Sigmoid colon (tissue), 6 donors: ENCODE measurements at regions not wholly inside any gene's neighbourhood (a gene's known extent, or its start where the extent isn't known, plus 50 kb on each side); places are given as distances from the start of the nearest gene placed in this dataset.

Experiments
- DNase-seq: peaks from one replicate; pipeline ENCODE4 v3.0.0-alpha.2; 2019
- H3K27ac ChIP-seq, 4 donors: fragments of 200-600 bp; sonication (generic); one replicate each; pipeline ENCODE4 v1.5.1; 2016 to 2019; ENCODE audit warnings: mild to moderate bottlenecking in 1 of 4
- H3K27me3 ChIP-seq, 3 donors: fragments of 200-600 bp; sonication (generic); one replicate each; pipeline ENCODE4 v1.5.1; 2019; ENCODE audit warnings: mild to moderate bottlenecking in 1 of 3
- H3K36me3 ChIP-seq, 4 donors: fragments of 200-600 bp; sonication (generic); one replicate each; pipeline ENCODE4 v1.5.1; 2016 to 2019
- H3K4me1 ChIP-seq, 4 donors: fragments of 200-600 bp; sonication (generic); one replicate each; pipeline ENCODE4 v1.5.1; 2017 to 2019
- H3K4me3 ChIP-seq, 4 donors: fragments of 200-600 bp; sonication (generic); one replicate each; pipeline ENCODE4 v1.5.1; 2017 to 2019; ENCODE audit warnings: mild to moderate bottlenecking in 2 of 4, moderate library complexity in 1 of 4
- H3K9me3 ChIP-seq, 4 donors: fragments of 200-600 bp in 3 of 4; sonication (generic) in 3 of 4; one replicate each; pipeline versions ENCODE4 v1.5.1 to v1.6.1; 2013 to 2019
- EP300 ChIP-seq, 4 donors: sonication (generic); formaldehyde crosslinking; IDR thresholded peaks; one replicate each; pipeline ENCODE4 v1.6.1; 2017; ENCODE audit warnings: antibody characterized with exemption in 4 of 4
- POLR2A ChIP-seq, 2 donors: fragments of 450-650 bp; IDR thresholded peaks; one replicate each; pipeline ENCODE4 v1.6.1; 2016; ENCODE audit warnings: antibody characterized with exemption in 2 of 2, mild to moderate bottlenecking in 2 of 2, moderate library complexity in 2 of 2
- POLR2AphosphoS5 ChIP-seq, 4 donors: sonication (generic); formaldehyde crosslinking; IDR thresholded peaks; one replicate each; pipeline ENCODE4 v1.6.1; 2017; ENCODE audit warnings: antibody characterized with exemption in 4 of 4
- WGBS, 2 donors: extraction: QIAGEN DNeasy Blood & Tissue Kit; methylation state at CpG; one replicate each; pipeline ENCODE4 v1.1.7; 2013; 5-methylcytosine and 5-hydroxymethylcytosine counted together
- intact Hi-C: fragments of 100-400 bp; cut with DNase I; formaldehyde crosslinking; loops from one replicate; pipeline ENCODE4 v1.15.1; 2023
- TF ChIP-seq, protein P1 (sequence below), 4 experiments: fragments of 450-650 bp in 3 of 4; fragments of 200-600 bp in 1 of 4; IDR thresholded peaks; one replicate each; pipeline ENCODE4 v1.5.1; 2016 to 2019; ENCODE audit warnings: antibody characterized with exemption in 4 of 4, mild to moderate bottlenecking in 3 of 4, moderate library complexity in 2 of 4
- donor health status: healthy with polysubstance abuse.
- donor health status: healthy.

DNA sequence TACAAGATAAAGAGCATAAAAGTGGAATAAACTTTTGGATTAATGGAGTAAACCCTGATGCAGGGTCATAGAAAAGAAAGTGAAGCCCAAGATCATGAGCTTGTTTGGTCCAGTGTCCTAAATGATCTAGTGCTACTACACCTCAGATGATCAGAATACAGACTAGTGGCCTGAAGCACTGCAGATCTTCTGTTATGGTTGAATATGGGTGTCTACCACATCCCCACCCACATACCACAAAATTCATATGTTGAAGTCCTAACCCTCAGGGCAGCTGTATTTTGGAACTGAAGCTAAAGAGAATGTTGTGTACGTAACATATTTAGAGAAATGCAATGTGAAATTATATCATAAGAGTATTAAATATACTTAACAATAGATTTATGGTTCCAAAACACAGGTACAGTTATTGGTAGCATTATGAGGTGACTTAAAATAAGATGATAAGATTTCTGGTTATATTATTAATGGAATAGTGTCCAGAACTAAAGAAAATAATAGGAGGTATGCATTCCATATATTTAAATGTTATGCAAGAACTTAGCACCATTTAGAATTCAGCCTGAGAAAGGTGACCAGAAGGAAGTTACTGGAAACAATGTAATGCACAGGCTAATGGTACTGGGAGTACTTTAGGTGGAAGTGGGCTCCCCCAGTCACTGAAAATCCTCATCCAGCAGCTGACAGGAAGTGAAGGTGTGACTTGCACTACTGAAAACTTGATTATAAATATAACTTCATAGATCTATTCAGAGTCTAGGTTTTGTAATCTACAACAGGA, 1155.1 kb downstream of the TAF11L14 start:
- Histone ChIP-seq H3K27me3 (no peaks in the 10 kb centered on the region), H3K36me3 (no peaks in the 10 kb centered on the region), H3K4me3 (no peak overlapping the region), H3K9me3 (no peaks in the 10 kb centered on the region), H3K4me1 (no peaks in the 10 kb centered on the region), H3K27ac (no peak overlapping the region)
- TF ChIP-seq POLR2A (IDR thresholded peaks at IDR 0.05) (no peak), POLR2AphosphoS5 (IDR thresholded peaks at IDR 0.05) (no peak), EP300 (IDR thresholded peaks at IDR 0.05) (no peak)
- TF ChIP-seq, protein P1, sequence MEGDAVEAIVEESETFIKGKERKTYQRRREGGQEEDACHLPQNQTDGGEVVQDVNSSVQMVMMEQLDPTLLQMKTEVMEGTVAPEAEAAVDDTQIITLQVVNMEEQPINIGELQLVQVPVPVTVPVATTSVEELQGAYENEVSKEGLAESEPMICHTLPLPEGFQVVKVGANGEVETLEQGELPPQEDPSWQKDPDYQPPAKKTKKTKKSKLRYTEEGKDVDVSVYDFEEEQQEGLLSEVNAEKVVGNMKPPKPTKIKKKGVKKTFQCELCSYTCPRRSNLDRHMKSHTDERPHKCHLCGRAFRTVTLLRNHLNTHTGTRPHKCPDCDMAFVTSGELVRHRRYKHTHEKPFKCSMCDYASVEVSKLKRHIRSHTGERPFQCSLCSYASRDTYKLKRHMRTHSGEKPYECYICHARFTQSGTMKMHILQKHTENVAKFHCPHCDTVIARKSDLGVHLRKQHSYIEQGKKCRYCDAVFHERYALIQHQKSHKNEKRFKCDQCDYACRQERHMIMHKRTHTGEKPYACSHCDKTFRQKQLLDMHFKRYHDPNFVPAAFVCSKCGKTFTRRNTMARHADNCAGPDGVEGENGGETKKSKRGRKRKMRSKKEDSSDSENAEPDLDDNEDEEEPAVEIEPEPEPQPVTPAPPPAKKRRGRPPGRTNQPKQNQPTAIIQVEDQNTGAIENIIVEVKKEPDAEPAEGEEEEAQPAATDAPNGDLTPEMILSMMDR (IDR thresholded peaks at IDR 0.05): no peak
- 89 to 90% methylated on average over 1 of the region's 1 CpG for WGBS, 2 donors
- DNase-seq: no peak
- intact Hi-C loops: no loop called here

DNA sequence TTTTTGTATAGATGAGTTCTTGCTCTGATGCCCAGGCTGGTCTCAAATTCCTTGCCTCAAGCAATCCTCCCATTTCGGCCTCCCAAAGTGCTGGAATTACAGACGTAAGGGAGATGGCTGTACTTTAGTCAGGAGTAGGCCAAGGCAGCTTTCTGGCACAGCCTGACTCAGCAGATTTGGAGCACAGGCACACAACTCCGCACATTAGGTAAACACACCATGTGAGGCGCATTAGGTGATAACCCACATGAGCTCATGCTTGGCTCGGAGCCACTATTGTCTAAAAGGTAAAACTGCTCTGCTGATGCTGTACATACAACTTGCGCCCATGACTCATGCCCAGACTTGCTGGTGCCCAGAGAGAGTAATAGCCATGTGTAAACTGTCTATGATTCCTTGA, 1157.9 kb downstream of the TAF11L14 start:
- Histone ChIP-seq H3K27me3 (no peaks in the 10 kb centered on the region), H3K4me1 (no peaks in the 10 kb centered on the region), H3K4me3 (no peak overlapping the region), H3K27ac (no peak overlapping the region), H3K9me3 (no peaks in the 10 kb centered on the region), H3K36me3 (no peaks in the 10 kb centered on the region)
- WGBS, 2 donors: 37 to 83% methylated on average over 6 of the region's 6 CpGs
- intact Hi-C loops: no loop called here
- TF ChIP-seq EP300 (IDR thresholded peaks at IDR 0.05) (no peak), POLR2A (IDR thresholded peaks at IDR 0.05) (no peak), POLR2AphosphoS5 (IDR thresholded peaks at IDR 0.05) (no peak)
- TF ChIP-seq, protein P1 (IDR thresholded peaks at IDR 0.05): no peak
- DNase-seq: no peak

DNA sequence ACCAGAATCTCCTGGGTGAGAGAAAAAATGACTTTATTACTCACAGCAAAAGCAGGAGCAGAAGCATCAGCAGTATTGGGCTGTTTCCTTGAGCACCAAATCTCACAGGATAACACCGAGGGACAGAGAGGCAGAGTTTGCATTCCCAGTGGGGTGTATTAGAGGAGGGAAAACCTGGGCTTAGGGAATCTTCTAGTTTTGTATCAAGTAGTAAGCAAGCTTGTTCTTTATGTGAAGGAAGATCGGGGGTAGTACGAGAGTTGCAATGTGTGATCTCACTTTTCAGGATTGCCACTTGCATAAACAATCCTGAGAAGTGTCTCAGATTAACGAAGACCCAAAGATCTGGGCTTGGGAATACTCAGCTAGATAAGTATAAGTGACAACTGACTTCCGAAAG, 1163.0 kb downstream of the TAF11L14 start:
- no peaks in the 10 kb centered on the region for H3K4me1 ChIP-seq
- intact Hi-C loops: no loop called here
- 58 to 64% methylated on average over 5 of the region's 5 CpGs for WGBS, 2 donors
- H3K9me3 ChIP-seq: no peaks in the 10 kb centered on the region
- H3K4me3 ChIP-seq: no peak overlapping the region
- TF ChIP-seq POLR2AphosphoS5 (IDR thresholded peaks at IDR 0.05) (no peak), POLR2A (IDR thresholded peaks at IDR 0.05) (no peak), EP300 (IDR thresholded peaks at IDR 0.05) (no peak)
- TF ChIP-seq, protein P1 (IDR thresholded peaks at IDR 0.05): no peak
- H3K27me3 ChIP-seq: no peaks in the 10 kb centered on the region
- no peaks in the 10 kb centered on the region for H3K36me3 ChIP-seq
- DNase-seq: no peak
- no peak overlapping the region for H3K27ac ChIP-seq

DNA sequence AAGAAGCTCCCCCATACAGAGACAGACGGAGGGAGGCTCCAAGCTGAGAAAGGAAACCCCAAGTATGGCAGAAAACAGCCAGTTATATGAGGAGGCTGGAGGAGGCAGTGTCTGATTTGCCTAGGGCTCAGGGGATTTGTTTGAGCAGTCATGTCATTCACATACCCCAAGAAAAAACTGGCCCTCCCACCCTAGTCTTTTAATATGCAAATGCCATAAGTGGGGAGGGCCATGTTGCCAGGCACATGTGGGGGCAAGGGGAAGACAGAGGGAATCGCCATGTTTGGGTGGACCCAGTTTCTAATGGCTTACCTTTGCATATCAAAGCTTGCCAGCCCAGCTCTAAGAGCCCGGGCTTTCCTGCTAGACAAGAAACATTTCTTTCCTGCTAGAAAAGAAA, 1163.8 kb downstream of the TAF11L14 start:
- WGBS, 2 donors: 53 to 67% methylated on average over 3 of the region's 3 CpGs
- no peaks in the 10 kb centered on the region for H3K36me3 ChIP-seq
- no peak for DNase-seq

More for the DNA sequence above, 1163.8 kb downstream of the TAF11L14 start:
- Histone ChIP-seq H3K27me3 (no peaks in the 10 kb centered on the region), H3K27ac (no peak overlapping the region), H3K9me3 (no peaks in the 10 kb centered on the region), H3K4me1 (no peaks in the 10 kb centered on the region), H3K4me3 (no peak overlapping the region)
- intact Hi-C loops: no loop called here
- TF ChIP-seq EP300 (IDR thresholded peaks at IDR 0.05) (no peak), POLR2AphosphoS5 (IDR thresholded peaks at IDR 0.05) (no peak), POLR2A (IDR thresholded peaks at IDR 0.05) (no peak)
- TF ChIP-seq, protein P1 (IDR thresholded peaks at IDR 0.05): no peak
